ENCODE measurements at regions not wholly inside any gene's neighbourhood (a gene's known extent, or its start where the extent isn't known, plus 50 kb on each side); places are given as distances from the start of the nearest gene placed in this dataset.

GRCh38 chr20:36084356-36084755, 70.2 kb upstream of the EPB41L1 start:
- intact Hi-C loops (cut with micrococcal nuclease) = no loop called here
- H3K27me3 ChIP-seq (ENCODE audit: control insufficient read depth in 2 of 2, insufficient read depth in 2 of 2, low read length in 2 of 2) = peaks cover 0 to 15% of the 10 kb centered on the region in 2 donors
- Mint-ChIP-seq H3K4me3 (no peak overlapping the region), H3K27me3 (ENCODE audit: low read depth in 3 of 3) (peaks cover 10 to 20% (median 17%) of the 10 kb centered on the region in 3 donors), H3K27ac (no peak overlapping the region), H3K9me3 (peaks cover 0 to 2% (median under 1%) of the 10 kb centered on the region in 7 donors), H3K4me1 (peaks cover 26% of the 10 kb centered on the region), H3K36me3 (no peaks in the 10 kb centered on the region)
- TF ChIP-seq, protein P1, sequence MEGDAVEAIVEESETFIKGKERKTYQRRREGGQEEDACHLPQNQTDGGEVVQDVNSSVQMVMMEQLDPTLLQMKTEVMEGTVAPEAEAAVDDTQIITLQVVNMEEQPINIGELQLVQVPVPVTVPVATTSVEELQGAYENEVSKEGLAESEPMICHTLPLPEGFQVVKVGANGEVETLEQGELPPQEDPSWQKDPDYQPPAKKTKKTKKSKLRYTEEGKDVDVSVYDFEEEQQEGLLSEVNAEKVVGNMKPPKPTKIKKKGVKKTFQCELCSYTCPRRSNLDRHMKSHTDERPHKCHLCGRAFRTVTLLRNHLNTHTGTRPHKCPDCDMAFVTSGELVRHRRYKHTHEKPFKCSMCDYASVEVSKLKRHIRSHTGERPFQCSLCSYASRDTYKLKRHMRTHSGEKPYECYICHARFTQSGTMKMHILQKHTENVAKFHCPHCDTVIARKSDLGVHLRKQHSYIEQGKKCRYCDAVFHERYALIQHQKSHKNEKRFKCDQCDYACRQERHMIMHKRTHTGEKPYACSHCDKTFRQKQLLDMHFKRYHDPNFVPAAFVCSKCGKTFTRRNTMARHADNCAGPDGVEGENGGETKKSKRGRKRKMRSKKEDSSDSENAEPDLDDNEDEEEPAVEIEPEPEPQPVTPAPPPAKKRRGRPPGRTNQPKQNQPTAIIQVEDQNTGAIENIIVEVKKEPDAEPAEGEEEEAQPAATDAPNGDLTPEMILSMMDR (IDR thresholded peaks at IDR 0.05) = no peak
- H2AFZ ChIP-seq (ENCODE audit: insufficient read depth, low read depth, low read length, poor library complexity, severe bottlenecking) = no peak overlapping the region
- no peaks in the 10 kb centered on the region for H4K20me1 ChIP-seq (ENCODE audit: insufficient read depth, low read length)
- no peaks in the 10 kb centered on the region for H3K9me3 ChIP-seq (replicated peaks in 1 of 2; ENCODE audit: control insufficient read depth in 1 of 2, insufficient read depth in 1 of 2, low read length in 2 of 2)
- no peak overlapping the region for H3K27ac ChIP-seq (ENCODE audit: low read depth in 1 of 2, low read length in 2 of 2)
- no peak overlapping the region for H3K4me2 ChIP-seq (replicated peaks; ENCODE audit: extremely low read depth, low read length, poor library complexity, severe bottlenecking)
- WGBS (ENCODE audit: insufficient coverage) = 100% methylated on average over 1 of the region's 3 CpGs
- peaks cover 3 to 9% of the 10 kb centered on the region in 2 donors for H3K4me1 ChIP-seq (ENCODE audit: control insufficient read depth in 1 of 2, insufficient read depth in 2 of 2, low read length in 2 of 2)
- H3K4me3 ChIP-seq (replicated peaks in 1 of 3; ENCODE audit: low read depth in 2 of 3, low read length in 3 of 3) = no peak overlapping the region
- H3K9ac ChIP-seq (ENCODE audit: insufficient read depth, low read length, poor library complexity, severe bottlenecking) = no peak overlapping the region
- H3K79me2 ChIP-seq (ENCODE audit: insufficient read depth, low read length) = no peaks in the 10 kb centered on the region
- no peak for DNase-seq
- H3K36me3 ChIP-seq (replicated peaks in 1 of 2; ENCODE audit: control insufficient read depth in 1 of 2, insufficient read depth in 2 of 2, low read length in 2 of 2) = no peaks in the 10 kb centered on the region

GRCh38 chr20:36084897-36085613, 69.5 kb upstream of the EPB41L1 start:
- Histone ChIP-seq H3K9me3 (replicated peaks in 1 of 2; ENCODE audit: control insufficient read depth in 1 of 2, insufficient read depth in 1 of 2, low read length in 2 of 2) (no peaks in the 10 kb centered on the region), H3K4me3 (replicated peaks in 1 of 3; ENCODE audit: low read depth in 2 of 3, low read length in 3 of 3) (no peak overlapping the region), H2AFZ (ENCODE audit: insufficient read depth, low read depth, low read length, poor library complexity, severe bottlenecking) (no peak overlapping the region), H3K27me3 (ENCODE audit: control insufficient read depth in 2 of 2, insufficient read depth in 2 of 2, low read length in 2 of 2) (peaks cover 3 to 18% of the 10 kb centered on the region in 2 donors), H3K4me1 (ENCODE audit: control insufficient read depth in 1 of 2, insufficient read depth in 2 of 2, low read length in 2 of 2) (peaks cover 3 to 9% of the 10 kb centered on the region in 2 donors), H3K9ac (ENCODE audit: insufficient read depth, low read length, poor library complexity, severe bottlenecking) (no peak overlapping the region), H3K4me2 (replicated peaks; ENCODE audit: extremely low read depth, low read length, poor library complexity, severe bottlenecking) (no peak overlapping the region), H3K79me2 (ENCODE audit: insufficient read depth, low read length) (no peaks in the 10 kb centered on the region), H3K27ac (ENCODE audit: low read depth in 1 of 2, low read length in 2 of 2) (no peak overlapping the region), H3K36me3 (replicated peaks in 1 of 2; ENCODE audit: control insufficient read depth in 1 of 2, insufficient read depth in 2 of 2, low read length in 2 of 2) (no peaks in the 10 kb centered on the region), H4K20me1 (ENCODE audit: insufficient read depth, low read length) (no peaks in the 10 kb centered on the region)
- peak in 1 of 3 donors; percentile 46 for DNase-seq
- intact Hi-C loops (cut with micrococcal nuclease) = no loop called here
- Mint-ChIP-seq H3K36me3 (no peaks in the 10 kb centered on the region), H3K27ac (peak overlapping the region in 3 of 7 donors; percentile 74 to 90 (median 85)), H3K4me1 (peaks cover 22% of the 10 kb centered on the region), H3K27me3 (ENCODE audit: low read depth in 3 of 3) (peaks cover 14 to 27% (median 23%) of the 10 kb centered on the region in 3 donors), H3K4me3 (no peak overlapping the region), H3K9me3 (peaks cover 0 to 3% (median 0%) of the 10 kb centered on the region in 7 donors)
- TF ChIP-seq, protein P1 (IDR thresholded peaks at IDR 0.05) = no peak
- 100% methylated on average over 1 of the region's 4 CpGs for WGBS (ENCODE audit: insufficient coverage)

All from CD14-positive monocyte (primary cell).